ENCODE measurements at regions not wholly inside any gene's neighbourhood (a gene's known extent, or its start where the extent isn't known, plus 50 kb on each side); places are given as distances from the start of the nearest gene placed in this dataset.
"Not testable (repeated sequence)": the region's sequence is repeated elsewhere in the genome, so short reads cannot be mapped to it uniquely, and the experiment has no call there.

- H4K20me1 ChIP-seq (ENCODE audit: insufficient read depth, low read length), result no peaks in the 10 kb centered on the region
- H3K4me1 ChIP-seq (ENCODE audit: insufficient read depth, low read length), result no peaks in the 10 kb centered on the region
- TF ChIP-seq CTCF (IDR thresholded peaks at IDR 0.05; ENCODE audit: extremely low read depth, low read depth, low read length), result no peak
Measured at GRCh38 chr6:15108383-15108715, 137.5 kb upstream of the JARID2 start.

GRCh38 chr6:15109338-15110090 is 136.4 kb upstream of the JARID2 start:
- no peak for TF ChIP-seq CTCF (IDR thresholded peaks at IDR 0.05; ENCODE audit: extremely low read depth, low read depth, low read length)

More at GRCh38 chr6:15108383-15108715, 137.5 kb upstream of the JARID2 start:
- Histone ChIP-seq H3K27ac (ENCODE audit: low read depth, low read length) (no peak overlapping the region), H3K4me3 (ENCODE audit: insufficient read depth, low read length) (no peak overlapping the region), H3K4me2 (ENCODE audit: insufficient read depth, low read length) (no peak overlapping the region), H3K79me2 (ENCODE audit: insufficient read depth, low read length) (no peaks in the 10 kb centered on the region), H3K9me3 (ENCODE audit: low read depth, low read length) (no peaks in the 10 kb centered on the region), H3K36me3 (ENCODE audit: insufficient read depth, low read length) (no peaks in the 10 kb centered on the region), H3K27me3 (ENCODE audit: insufficient read depth, low read length) (no peaks in the 10 kb centered on the region), H2AFZ (ENCODE audit: low read length) (no peak overlapping the region)
- DNase-seq (ENCODE audit: insufficient read length, low spot score, missing footprints), result no peak

GRCh38 chr6:15110726-15111354 is 135.0 kb upstream of the JARID2 start:
- no peaks in the 10 kb centered on the region for H3K79me2 ChIP-seq (ENCODE audit: insufficient read depth, low read length)
- no peak overlapping the region for H2AFZ ChIP-seq (ENCODE audit: low read length)
- H3K4me1 ChIP-seq (ENCODE audit: insufficient read depth, low read length), result no peaks in the 10 kb centered on the region
- no peaks in the 10 kb centered on the region for H3K27me3 ChIP-seq (ENCODE audit: insufficient read depth, low read length)
- no peak for TF ChIP-seq CTCF (IDR thresholded peaks at IDR 0.05; ENCODE audit: extremely low read depth, low read depth, low read length)
- H3K4me3 ChIP-seq (ENCODE audit: insufficient read depth, low read length), result no peak overlapping the region
- no peak for DNase-seq (ENCODE audit: insufficient read length, low spot score, missing footprints)
- no peaks in the 10 kb centered on the region for H3K9me3 ChIP-seq (ENCODE audit: low read depth, low read length)
- H3K36me3 ChIP-seq (ENCODE audit: insufficient read depth, low read length), result no peaks in the 10 kb centered on the region
- H3K27ac ChIP-seq (ENCODE audit: low read depth, low read length), result no peak overlapping the region
- no peak overlapping the region for H3K4me2 ChIP-seq (ENCODE audit: insufficient read depth, low read length)
- no peaks in the 10 kb centered on the region for H4K20me1 ChIP-seq (ENCODE audit: insufficient read depth, low read length)

More at GRCh38 chr6:15109338-15110090, 136.4 kb upstream of the JARID2 start:
- Histone ChIP-seq H2AFZ (ENCODE audit: low read length) (no peak overlapping the region), H3K36me3 (ENCODE audit: insufficient read depth, low read length) (no peaks in the 10 kb centered on the region), H3K79me2 (ENCODE audit: insufficient read depth, low read length) (no peaks in the 10 kb centered on the region), H3K27me3 (ENCODE audit: insufficient read depth, low read length) (no peaks in the 10 kb centered on the region), H3K4me1 (ENCODE audit: insufficient read depth, low read length) (no peaks in the 10 kb centered on the region), H3K4me3 (ENCODE audit: insufficient read depth, low read length) (no peak overlapping the region), H4K20me1 (ENCODE audit: insufficient read depth, low read length) (no peaks in the 10 kb centered on the region), H3K27ac (ENCODE audit: low read depth, low read length) (no peak overlapping the region), H3K4me2 (ENCODE audit: insufficient read depth, low read length) (no peak overlapping the region), H3K9me3 (ENCODE audit: low read depth, low read length) (no peaks in the 10 kb centered on the region)
- DNase-seq (ENCODE audit: insufficient read length, low spot score, missing footprints), result no peak

- not testable (repeated sequence) for H3K79me2 ChIP-seq (ENCODE audit: insufficient read depth, low read length); H3K27me3 ChIP-seq (ENCODE audit: insufficient read depth, low read length); H3K4me3 ChIP-seq (ENCODE audit: insufficient read depth, low read length); H3K4me1 ChIP-seq (ENCODE audit: insufficient read depth, low read length); H4K20me1 ChIP-seq (ENCODE audit: insufficient read depth, low read length); DNase-seq (ENCODE audit: insufficient read length, low spot score, missing footprints); H3K27ac ChIP-seq (ENCODE audit: low read depth, low read length); H2AFZ ChIP-seq (ENCODE audit: low read length); H3K4me2 ChIP-seq (ENCODE audit: insufficient read depth, low read length); H3K36me3 ChIP-seq (ENCODE audit: insufficient read depth, low read length); H3K9me3 ChIP-seq (ENCODE audit: low read depth, low read length)
Measured at GRCh38 chr6:15111576-15111975, 134.3 kb upstream of the JARID2 start.
